Uterus (tissue), 2 donors: ENCODE measurements at regions not wholly inside any gene's neighbourhood (a gene's known extent, or its start where the extent isn't known, plus 50 kb on each side); places are given as distances from the start of the nearest gene placed in this dataset.

Experiments
- POLR2A ChIP-seq, 2 donors: fragments of 450-650 bp; IDR thresholded peaks; one replicate each; pipeline ENCODE4 v1.6.1; 2016; ENCODE audit warnings: antibody characterized with exemption in 2 of 2, mild to moderate bottlenecking in 1 of 2, moderate library complexity in 1 of 2
- TF ChIP-seq, protein P1 (sequence below), 4 experiments: fragments of 200-600 bp in 2 of 4; fragments of 450-650 bp in 2 of 4; sonication (generic) in 2 of 4; IDR thresholded peaks; one replicate each; pipeline ENCODE4 v1.5.1; 2016 to 2019; ENCODE audit warnings: antibody characterized with exemption in 4 of 4, mild to moderate bottlenecking in 2 of 4, moderate library complexity in 1 of 4

DNA sequence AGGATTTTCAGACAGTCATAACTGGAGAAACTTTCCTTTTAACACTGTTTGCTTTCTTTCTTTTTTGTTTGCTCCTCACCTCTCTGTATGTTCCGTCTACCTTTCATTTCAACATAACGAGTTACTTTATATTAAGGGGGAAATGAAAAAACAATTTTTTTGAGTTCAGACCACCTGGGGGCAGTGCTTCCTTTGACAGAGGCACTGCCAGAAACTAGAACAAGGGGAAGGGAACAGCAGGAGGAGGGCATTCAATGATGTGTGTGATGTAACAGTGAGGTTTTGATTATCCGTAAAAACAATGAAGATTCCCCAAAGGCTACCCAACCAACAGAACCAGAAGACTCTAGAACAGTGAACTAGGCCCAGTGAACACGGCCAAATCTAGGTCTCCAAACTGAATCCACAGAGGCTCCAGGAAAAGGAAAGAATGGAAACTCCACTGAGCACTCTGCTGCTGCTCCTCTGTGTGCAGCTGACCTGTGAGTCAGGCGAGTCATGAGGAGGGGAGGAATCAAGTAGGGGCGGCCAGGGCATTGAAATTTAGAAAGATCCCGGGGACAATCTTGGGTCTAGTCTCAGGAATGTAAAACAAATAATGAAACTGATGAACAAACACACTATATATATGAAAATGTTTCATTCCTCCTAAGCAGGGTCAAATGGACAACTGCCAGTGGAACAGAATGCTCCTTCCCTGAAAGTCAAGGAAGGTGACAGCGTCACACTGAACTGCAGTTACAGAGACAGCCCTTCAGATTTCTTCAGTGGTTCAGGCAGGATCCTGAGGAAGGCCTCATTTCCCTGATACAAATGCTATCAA lies 323.5 kb downstream of the DAD1 start:
- TF ChIP-seq, protein P1, sequence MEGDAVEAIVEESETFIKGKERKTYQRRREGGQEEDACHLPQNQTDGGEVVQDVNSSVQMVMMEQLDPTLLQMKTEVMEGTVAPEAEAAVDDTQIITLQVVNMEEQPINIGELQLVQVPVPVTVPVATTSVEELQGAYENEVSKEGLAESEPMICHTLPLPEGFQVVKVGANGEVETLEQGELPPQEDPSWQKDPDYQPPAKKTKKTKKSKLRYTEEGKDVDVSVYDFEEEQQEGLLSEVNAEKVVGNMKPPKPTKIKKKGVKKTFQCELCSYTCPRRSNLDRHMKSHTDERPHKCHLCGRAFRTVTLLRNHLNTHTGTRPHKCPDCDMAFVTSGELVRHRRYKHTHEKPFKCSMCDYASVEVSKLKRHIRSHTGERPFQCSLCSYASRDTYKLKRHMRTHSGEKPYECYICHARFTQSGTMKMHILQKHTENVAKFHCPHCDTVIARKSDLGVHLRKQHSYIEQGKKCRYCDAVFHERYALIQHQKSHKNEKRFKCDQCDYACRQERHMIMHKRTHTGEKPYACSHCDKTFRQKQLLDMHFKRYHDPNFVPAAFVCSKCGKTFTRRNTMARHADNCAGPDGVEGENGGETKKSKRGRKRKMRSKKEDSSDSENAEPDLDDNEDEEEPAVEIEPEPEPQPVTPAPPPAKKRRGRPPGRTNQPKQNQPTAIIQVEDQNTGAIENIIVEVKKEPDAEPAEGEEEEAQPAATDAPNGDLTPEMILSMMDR (IDR thresholded peaks at IDR 0.05) = no peak
- TF ChIP-seq POLR2A (IDR thresholded peaks at IDR 0.05) = no peak
